Muscle of back (tissue), 3 donors: ENCODE measurements at regions not wholly inside any gene's neighbourhood (a gene's known extent, or its start where the extent isn't known, plus 50 kb on each side); places are given as distances from the start of the nearest gene placed in this dataset.
A peak's percentile ranks its signal among the peaks of the same experiment; 100 is the strongest.
"Not testable (repeated sequence)": the region's sequence is repeated elsewhere in the genome, so short reads cannot be mapped to it uniquely, and the experiment has no call there.

Experiments used
- DNase-seq, 3 donors: peaks; one replicate each; pipeline versions ENCODE4 v3.0.0 to v3.0.0-alpha.2; 2013

GRCh38 chr18:25561918-25562317 is 210.0 kb upstream of the ZNF521 start:
- DNase-seq, result no peak

- DNase-seq, result peak; percentile 23 to 48 (median 41)
Observed at GRCh38 chr18:25560369-25560768, 208.4 kb upstream of the ZNF521 start.

- peak in 1 of 3 donors; percentile 27 for DNase-seq
Observed at GRCh38 chr18:25557011-25557410, 205.0 kb upstream of the ZNF521 start.

- DNase-seq, result no peak
Observed at GRCh38 chr18:25553631-25554263, 201.8 kb upstream of the ZNF521 start.

GRCh38 chr18:25544546-25545287 is 192.8 kb upstream of the ZNF521 start:
- no peak for DNase-seq

- no peak for DNase-seq
Observed at GRCh38 chr18:25538175-25538922, 186.4 kb upstream of the ZNF521 start.

- DNase-seq, result no peak
Observed at GRCh38 chr18:25535495-25535894, 183.5 kb upstream of the ZNF521 start.

- DNase-seq, result no peak
Observed at GRCh38 chr18:25534401-25534800, 182.4 kb upstream of the ZNF521 start.

GRCh38 chr18:25533218-25533617 is 181.3 kb upstream of the ZNF521 start:
- DNase-seq, result no peak

GRCh38 chr18:25531207-25531606 is 179.2 kb upstream of the ZNF521 start:
- DNase-seq, result no peak

GRCh38 chr18:25525789-25526188 is 173.8 kb upstream of the ZNF521 start:
- DNase-seq, result not testable (repeated sequence)

GRCh38 chr18:25518716-25519053 is 166.7 kb upstream of the ZNF521 start:
- no peak for DNase-seq

GRCh38 chr18:25517881-25518715 is 166.1 kb upstream of the ZNF521 start:
- peak in 1 of 3 donors; percentile 15 for DNase-seq

GRCh38 chr18:25516747-25517498 is 165.0 kb upstream of the ZNF521 start:
- peak in 1 of 3 donors; percentile 16 for DNase-seq

GRCh38 chr18:25516121-25516520 is 164.2 kb upstream of the ZNF521 start:
- DNase-seq, result no peak

GRCh38 chr18:25510096-25510495 is 158.1 kb upstream of the ZNF521 start:
- no peak for DNase-seq

- DNase-seq, result peak; percentile 81 to 92 (median 81)
Observed at GRCh38 chr18:25503567-25504081, 151.7 kb upstream of the ZNF521 start.

GRCh38 chr18:25497151-25497794 is 145.3 kb upstream of the ZNF521 start:
- DNase-seq, result no peak

GRCh38 chr18:25496544-25496943 is 144.6 kb upstream of the ZNF521 start:
- no peak for DNase-seq

GRCh38 chr18:25495606-25496005 is 143.6 kb upstream of the ZNF521 start:
- DNase-seq, result no peak
